HCT116 (cell line): ENCODE measurements at regions not wholly inside any gene's neighbourhood (a gene's known extent, or its start where the extent isn't known, plus 50 kb on each side); places are given as distances from the start of the nearest gene placed in this dataset.

Experiments
- CEBPB ChIP-seq: IDR thresholded peaks from 2 replicates; pipeline ENCODE4 v1.6.1; 2012; ENCODE audit warnings: low read depth
- TF ChIP-seq, protein P1 (sequence below), 3 experiments: fragments of 200-600 bp in 1 of 3; sonication (generic) in 1 of 3; IDR thresholded peaks in 2 of 3; conservative IDR thresholded peaks in 1 of 3; 2 replicates each; pipeline ENCODE4 v1.5.1; 2012 to 2017; ENCODE audit warnings: low read depth in 2 of 3, low read length in 2 of 3, antibody characterized with exemption in 1 of 3, borderline replicate concordance in 1 of 3, control low read depth in 1 of 3, mild to moderate bottlenecking in 1 of 3, mixed read lengths in 1 of 3, mixed run types in 1 of 3, moderate library complexity in 1 of 3; ENCODE audit not compliant: insufficient read depth in 1 of 3

- TF ChIP-seq, protein P1, sequence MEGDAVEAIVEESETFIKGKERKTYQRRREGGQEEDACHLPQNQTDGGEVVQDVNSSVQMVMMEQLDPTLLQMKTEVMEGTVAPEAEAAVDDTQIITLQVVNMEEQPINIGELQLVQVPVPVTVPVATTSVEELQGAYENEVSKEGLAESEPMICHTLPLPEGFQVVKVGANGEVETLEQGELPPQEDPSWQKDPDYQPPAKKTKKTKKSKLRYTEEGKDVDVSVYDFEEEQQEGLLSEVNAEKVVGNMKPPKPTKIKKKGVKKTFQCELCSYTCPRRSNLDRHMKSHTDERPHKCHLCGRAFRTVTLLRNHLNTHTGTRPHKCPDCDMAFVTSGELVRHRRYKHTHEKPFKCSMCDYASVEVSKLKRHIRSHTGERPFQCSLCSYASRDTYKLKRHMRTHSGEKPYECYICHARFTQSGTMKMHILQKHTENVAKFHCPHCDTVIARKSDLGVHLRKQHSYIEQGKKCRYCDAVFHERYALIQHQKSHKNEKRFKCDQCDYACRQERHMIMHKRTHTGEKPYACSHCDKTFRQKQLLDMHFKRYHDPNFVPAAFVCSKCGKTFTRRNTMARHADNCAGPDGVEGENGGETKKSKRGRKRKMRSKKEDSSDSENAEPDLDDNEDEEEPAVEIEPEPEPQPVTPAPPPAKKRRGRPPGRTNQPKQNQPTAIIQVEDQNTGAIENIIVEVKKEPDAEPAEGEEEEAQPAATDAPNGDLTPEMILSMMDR (IDR thresholded peaks at IDR 0.05 in 2 of 3, conservative IDR thresholded peaks at IDR 0.05 in 1 of 3; ENCODE audit: borderline replicate concordance in 1 of 3, insufficient read depth in 1 of 3, low read depth in 2 of 3, low read length in 2 of 3), result no peak
- TF ChIP-seq CEBPB, result no peak
Measured at GRCh38 chr16:64715624-64716023, 406.2 kb downstream of the CDH11 start.
